ENCODE measurements at regions not wholly inside any gene's neighbourhood (a gene's known extent, or its start where the extent isn't known, plus 50 kb on each side); places are given as distances from the start of the nearest gene placed in this dataset.

GRCh38 chr2:220198896-220199295 is 571.5 kb downstream of the SLC4A3 start:
- H2AFZ ChIP-seq (ENCODE audit: low read length), result no peak overlapping the region
- H3K9me3 ChIP-seq (replicated peaks in 1 of 2; ENCODE audit: control insufficient read depth in 2 of 2, insufficient read depth in 1 of 2, low read depth in 1 of 2, low read length in 2 of 2), result no peaks in the 10 kb centered on the region
- no peak overlapping the region for H4K8ac ChIP-seq (ENCODE audit: low read depth, low read length)
- no peak overlapping the region for H2BK12ac ChIP-seq (ENCODE audit: low read length)
- no peak overlapping the region for H3K18ac ChIP-seq (ENCODE audit: low read length)
- H2BK15ac ChIP-seq (ENCODE audit: low read length), result no peak overlapping the region
- H4K91ac ChIP-seq (ENCODE audit: low read depth, low read length, poor library complexity), result no peak overlapping the region
- WGBS, 2 donors (ENCODE audit: extremely low coverage in 2 of 2, insufficient read length in 2 of 2, insufficient replicate concordance in 1 of 2), result no CpG with 5 or more reads among the region's 7 CpGs
- H3K27me3 ChIP-seq (ENCODE audit: control insufficient read depth in 3 of 3, insufficient read depth in 3 of 3, low read depth in 1 of 3, low read length in 3 of 3), result no peaks in the 10 kb centered on the region
- no peak overlapping the region for H3K4ac ChIP-seq (ENCODE audit: low read length)
- H2BK120ac ChIP-seq (ENCODE audit: low read depth, low read length), result no peak overlapping the region
- no peak overlapping the region for H3K4me2 ChIP-seq (ENCODE audit: insufficient read depth, low read length, poor library complexity, severe bottlenecking)
- no peak overlapping the region for H2BK5ac ChIP-seq (ENCODE audit: low read length)
- H3K23ac ChIP-seq (ENCODE audit: low read depth, low read length, poor library complexity), result no peak overlapping the region
- H3K36me3 ChIP-seq (replicated peaks in 1 of 2; ENCODE audit: control insufficient read depth in 2 of 2, insufficient read depth in 2 of 2, low read length in 2 of 2), result no peaks in the 10 kb centered on the region
- H3K4me1 ChIP-seq (ENCODE audit: control insufficient read depth in 2 of 2, insufficient read depth in 1 of 2, low read depth in 1 of 2, low read length in 2 of 2), result no peaks in the 10 kb centered on the region
- no peaks in the 10 kb centered on the region for H3K79me1 ChIP-seq (ENCODE audit: low read depth, low read length)
- H3K4me3 ChIP-seq (ENCODE audit: low read length in 2 of 2), result no peak overlapping the region
- H2AK5ac ChIP-seq (ENCODE audit: low read depth, low read length), result no peak overlapping the region
- no peak for DNase-seq (ENCODE audit: low spot score)
- no peak overlapping the region for H3K9ac ChIP-seq (ENCODE audit: low read depth, low read length, poor library complexity)
- no peak overlapping the region for H3K14ac ChIP-seq (ENCODE audit: low read length)
- no peak overlapping the region for H3K27ac ChIP-seq (replicated peaks; ENCODE audit: low read length)

GRCh38 chr2:220202066-220202465 is 574.6 kb downstream of the SLC4A3 start:
- Histone ChIP-seq H2BK12ac (ENCODE audit: low read length) (no peak overlapping the region), H2BK5ac (ENCODE audit: low read length) (no peak overlapping the region)

GRCh38 chr2:220209093-220209492 is 581.7 kb downstream of the SLC4A3 start:
- H3K14ac ChIP-seq (ENCODE audit: low read length), result no peak overlapping the region
- H3K18ac ChIP-seq (ENCODE audit: low read length), result no peak overlapping the region
- H2AK5ac ChIP-seq (ENCODE audit: low read depth, low read length), result no peak overlapping the region
- H2AFZ ChIP-seq (ENCODE audit: low read length), result no peak overlapping the region
- H2BK120ac ChIP-seq (ENCODE audit: low read depth, low read length), result no peak overlapping the region
- H3K36me3 ChIP-seq (replicated peaks in 1 of 2; ENCODE audit: control insufficient read depth in 2 of 2, insufficient read depth in 2 of 2, low read length in 2 of 2), result no peaks in the 10 kb centered on the region
- H3K9me3 ChIP-seq (replicated peaks in 1 of 2; ENCODE audit: control insufficient read depth in 2 of 2, insufficient read depth in 1 of 2, low read depth in 1 of 2, low read length in 2 of 2), result no peaks in the 10 kb centered on the region
- peaks cover 2 to 3% of the 10 kb centered on the region in 2 donors for H3K4me1 ChIP-seq (ENCODE audit: control insufficient read depth in 2 of 2, insufficient read depth in 1 of 2, low read depth in 1 of 2, low read length in 2 of 2)
- no peak overlapping the region for H3K23ac ChIP-seq (ENCODE audit: low read depth, low read length, poor library complexity)
- no peak for DNase-seq (ENCODE audit: low spot score)
- H3K4me3 ChIP-seq (ENCODE audit: low read length in 2 of 2), result no peak overlapping the region
- no peak overlapping the region for H2BK15ac ChIP-seq (ENCODE audit: low read length)
- H3K27me3 ChIP-seq (ENCODE audit: control insufficient read depth in 3 of 3, insufficient read depth in 3 of 3, low read depth in 1 of 3, low read length in 3 of 3), result no peaks in the 10 kb centered on the region
- no peak overlapping the region for H3K4me2 ChIP-seq (ENCODE audit: insufficient read depth, low read length, poor library complexity, severe bottlenecking)
- WGBS, 2 donors (ENCODE audit: extremely low coverage in 2 of 2, insufficient read length in 2 of 2, insufficient replicate concordance in 1 of 2), result no CpG with 5 or more reads among the region's 1 CpG
- H2BK12ac ChIP-seq (ENCODE audit: low read length), result no peak overlapping the region
- H4K91ac ChIP-seq (ENCODE audit: low read depth, low read length, poor library complexity), result no peak overlapping the region
- H4K8ac ChIP-seq (ENCODE audit: low read depth, low read length), result no peak overlapping the region
- no peaks in the 10 kb centered on the region for H3K79me1 ChIP-seq (ENCODE audit: low read depth, low read length)
- H3K4ac ChIP-seq (ENCODE audit: low read length), result no peak overlapping the region
- H3K9ac ChIP-seq (ENCODE audit: low read depth, low read length, poor library complexity), result no peak overlapping the region
- H3K27ac ChIP-seq (replicated peaks; ENCODE audit: low read length), result no peak overlapping the region
- no peak overlapping the region for H2BK5ac ChIP-seq (ENCODE audit: low read length)

More at GRCh38 chr2:220202066-220202465, 574.6 kb downstream of the SLC4A3 start:
- H4K91ac ChIP-seq (ENCODE audit: low read depth, low read length, poor library complexity), result no peak overlapping the region
- no peak for DNase-seq (ENCODE audit: low spot score)
- no peaks in the 10 kb centered on the region for H3K79me1 ChIP-seq (ENCODE audit: low read depth, low read length)
- H3K18ac ChIP-seq (ENCODE audit: low read length), result no peak overlapping the region
- H3K4me3 ChIP-seq (ENCODE audit: low read length in 2 of 2), result no peak overlapping the region
- no peak overlapping the region for H3K9ac ChIP-seq (ENCODE audit: low read depth, low read length, poor library complexity)
- no peak overlapping the region for H4K8ac ChIP-seq (ENCODE audit: low read depth, low read length)
- no peak overlapping the region for H3K14ac ChIP-seq (ENCODE audit: low read length)
- H3K23ac ChIP-seq (ENCODE audit: low read depth, low read length, poor library complexity), result no peak overlapping the region
- no peaks in the 10 kb centered on the region for H3K36me3 ChIP-seq (replicated peaks in 1 of 2; ENCODE audit: control insufficient read depth in 2 of 2, insufficient read depth in 2 of 2, low read length in 2 of 2)
- H2BK15ac ChIP-seq (ENCODE audit: low read length), result no peak overlapping the region
- no peak overlapping the region for H3K4me2 ChIP-seq (ENCODE audit: insufficient read depth, low read length, poor library complexity, severe bottlenecking)
- no peak overlapping the region for H2BK120ac ChIP-seq (ENCODE audit: low read depth, low read length)
- no peaks in the 10 kb centered on the region for H3K4me1 ChIP-seq (ENCODE audit: control insufficient read depth in 2 of 2, insufficient read depth in 1 of 2, low read depth in 1 of 2, low read length in 2 of 2)
- H2AK5ac ChIP-seq (ENCODE audit: low read depth, low read length), result no peak overlapping the region
- no peaks in the 10 kb centered on the region for H3K27me3 ChIP-seq (ENCODE audit: control insufficient read depth in 3 of 3, insufficient read depth in 3 of 3, low read depth in 1 of 3, low read length in 3 of 3)
- no peak overlapping the region for H3K4ac ChIP-seq (ENCODE audit: low read length)
- H2AFZ ChIP-seq (ENCODE audit: low read length), result no peak overlapping the region
- H3K9me3 ChIP-seq (replicated peaks in 1 of 2; ENCODE audit: control insufficient read depth in 2 of 2, insufficient read depth in 1 of 2, low read depth in 1 of 2, low read length in 2 of 2), result no peaks in the 10 kb centered on the region
- H3K27ac ChIP-seq (replicated peaks; ENCODE audit: low read length), result no peak overlapping the region

- Histone ChIP-seq H2AK5ac (ENCODE audit: low read depth, low read length) (no peak overlapping the region), H2BK15ac (ENCODE audit: low read length) (no peak overlapping the region), H3K9me3 (replicated peaks in 1 of 2; ENCODE audit: control insufficient read depth in 2 of 2, insufficient read depth in 1 of 2, low read depth in 1 of 2, low read length in 2 of 2) (no peaks in the 10 kb centered on the region), H3K9ac (ENCODE audit: low read depth, low read length, poor library complexity) (no peak overlapping the region), H3K4ac (ENCODE audit: low read length) (no peak overlapping the region), H3K4me1 (ENCODE audit: control insufficient read depth in 2 of 2, insufficient read depth in 1 of 2, low read depth in 1 of 2, low read length in 2 of 2) (peaks cover 2 to 3% of the 10 kb centered on the region in 2 donors), H4K91ac (ENCODE audit: low read depth, low read length, poor library complexity) (no peak overlapping the region), H3K79me1 (ENCODE audit: low read depth, low read length) (no peaks in the 10 kb centered on the region), H3K4me3 (ENCODE audit: low read length in 2 of 2) (no peak overlapping the region), H2BK12ac (ENCODE audit: low read length) (no peak overlapping the region), H2BK5ac (ENCODE audit: low read length) (no peak overlapping the region), H3K23ac (ENCODE audit: low read depth, low read length, poor library complexity) (no peak overlapping the region), H4K8ac (ENCODE audit: low read depth, low read length) (no peak overlapping the region), H3K4me2 (ENCODE audit: insufficient read depth, low read length, poor library complexity, severe bottlenecking) (no peak overlapping the region), H3K36me3 (replicated peaks in 1 of 2; ENCODE audit: control insufficient read depth in 2 of 2, insufficient read depth in 2 of 2, low read length in 2 of 2) (no peaks in the 10 kb centered on the region), H3K14ac (ENCODE audit: low read length) (no peak overlapping the region), H2AFZ (ENCODE audit: low read length) (peak overlapping the region; percentile 34), H3K18ac (ENCODE audit: low read length) (no peak overlapping the region), H3K27me3 (ENCODE audit: control insufficient read depth in 3 of 3, insufficient read depth in 3 of 3, low read depth in 1 of 3, low read length in 3 of 3) (no peaks in the 10 kb centered on the region), H3K27ac (replicated peaks; ENCODE audit: low read length) (no peak overlapping the region), H2BK120ac (ENCODE audit: low read depth, low read length) (no peak overlapping the region)
- no peak for DNase-seq (ENCODE audit: low spot score)
- WGBS, 2 donors (ENCODE audit: extremely low coverage in 2 of 2, insufficient read length in 2 of 2, insufficient replicate concordance in 1 of 2), result no CpG with 5 or more reads among the region's 4 CpGs
Observed at GRCh38 chr2:220209751-220210150, 582.3 kb downstream of the SLC4A3 start.

Data from neuronal stem cell (in vitro differentiated cells).